KMS-11 (cell line): ENCODE measurements at regions not wholly inside any gene's neighbourhood (a gene's known extent, or its start where the extent isn't known, plus 50 kb on each side); places are given as distances from the start of the nearest gene placed in this dataset.

Source experiments
- H2AFZ ChIP-seq: fragments of 200-600 bp; sonication (generic); 2 replicates; pipeline ENCODE4 v1.6.1; 2016; ENCODE audit warnings: antibody characterized with exemption, mixed run types, low read depth
- H3K27ac ChIP-seq: fragments of 200-600 bp; sonication (generic); 2 replicates; pipeline ENCODE4 v1.6.1; 2016; ENCODE audit warnings: mild to moderate bottlenecking, mixed run types
- H3K27me3 ChIP-seq: fragments of 200-600 bp; sonication (generic); 2 replicates; pipeline ENCODE4 v1.6.1; 2017; ENCODE audit warnings: mild to moderate bottlenecking, low read depth, mixed run types, moderate library complexity; ENCODE audit not compliant: insufficient read depth
- H3K36me3 ChIP-seq: fragments of 200-600 bp; sonication (generic); 2 replicates; pipeline ENCODE4 v1.6.1; 2017; ENCODE audit warnings: mild to moderate bottlenecking, mixed run types; ENCODE audit not compliant: insufficient read depth
- H3K4me1 ChIP-seq: fragments of 200-600 bp; sonication (generic); 2 replicates; pipeline ENCODE4 v1.6.1; 2016; ENCODE audit warnings: mild to moderate bottlenecking, low read depth, mixed run types; ENCODE audit not compliant: poor library complexity, severe bottlenecking
- H3K4me2 ChIP-seq: fragments of 200-600 bp; sonication (generic); 2 replicates; pipeline ENCODE4 v1.7.0; 2016; ENCODE audit warnings: mild to moderate bottlenecking, mixed run types
- H3K4me3 ChIP-seq: fragments of 200-600 bp; sonication (generic); IDR thresholded peaks from 2 replicates; pipeline ENCODE4 v1.6.1; 2017; ENCODE audit warnings: low read depth, low read length, mixed read lengths; ENCODE audit not compliant: insufficient read depth
- H3K79me2 ChIP-seq: fragments of 200-600 bp; sonication (generic); 2 replicates; pipeline ENCODE4 v1.6.1; 2016; ENCODE audit warnings: low read depth, mixed run types; ENCODE audit not compliant: insufficient read depth
- H3K9ac ChIP-seq: fragments of 200-600 bp; sonication (generic); 2 replicates; pipeline ENCODE4 v1.6.1; 2016; ENCODE audit warnings: mild to moderate bottlenecking, mixed run types
- H4K20me1 ChIP-seq: fragments of 200-600 bp; sonication (generic); 2 replicates; pipeline ENCODE4 v1.6.1; 2016; ENCODE audit warnings: mild to moderate bottlenecking, mixed run types; ENCODE audit not compliant: insufficient read depth
- TF ChIP-seq, protein P1 (sequence below): fragments of 200-600 bp; sonication (generic); conservative IDR thresholded peaks from 2 replicates; pipeline ENCODE4 v1.6.1; 2017; ENCODE audit warnings: low read depth, mild to moderate bottlenecking, antibody characterized with exemption, low read length, moderate library complexity, mixed read lengths

DNA sequence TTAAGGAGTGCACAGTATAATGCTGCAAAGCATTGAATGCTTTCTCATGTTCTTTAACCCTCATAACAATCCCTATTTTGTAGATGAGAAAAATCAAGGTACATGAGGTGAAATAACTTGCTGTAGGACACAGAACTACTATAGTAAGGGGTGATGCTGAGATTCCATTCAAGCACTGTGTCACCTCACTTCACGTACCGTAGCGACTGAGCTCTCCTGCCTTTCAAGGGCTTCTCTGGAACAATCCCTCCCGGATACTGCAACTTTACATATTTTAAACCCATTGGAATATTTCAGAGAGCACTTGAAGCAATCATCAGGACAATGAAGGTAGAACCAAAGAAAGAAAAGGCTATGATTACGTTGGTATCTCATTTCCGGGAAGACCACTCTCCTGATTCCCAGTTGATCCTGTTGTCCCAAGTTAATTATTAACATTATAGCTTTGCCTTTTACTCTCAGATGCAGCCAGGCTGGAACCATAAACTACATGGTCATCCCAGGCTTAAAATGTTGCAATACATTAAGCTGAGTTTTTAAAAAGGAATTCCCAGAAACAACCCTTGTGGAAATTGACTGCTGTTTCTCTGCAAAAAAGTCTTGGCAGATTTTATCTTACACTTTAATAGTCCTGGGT is 252.2 kb upstream of the IGF1R start:
- Histone ChIP-seq H3K36me3 (no peaks in the 10 kb centered on the region), H3K9ac (no peak overlapping the region), H3K79me2 (no peaks in the 10 kb centered on the region), H3K4me1 (no peaks in the 10 kb centered on the region), H3K4me2 (no peak overlapping the region), H3K27ac (no peak overlapping the region), H3K4me3 (no peak overlapping the region), H4K20me1 (no peaks in the 10 kb centered on the region), H2AFZ (no peak overlapping the region), H3K27me3 (no peaks in the 10 kb centered on the region)
- TF ChIP-seq, protein P1, sequence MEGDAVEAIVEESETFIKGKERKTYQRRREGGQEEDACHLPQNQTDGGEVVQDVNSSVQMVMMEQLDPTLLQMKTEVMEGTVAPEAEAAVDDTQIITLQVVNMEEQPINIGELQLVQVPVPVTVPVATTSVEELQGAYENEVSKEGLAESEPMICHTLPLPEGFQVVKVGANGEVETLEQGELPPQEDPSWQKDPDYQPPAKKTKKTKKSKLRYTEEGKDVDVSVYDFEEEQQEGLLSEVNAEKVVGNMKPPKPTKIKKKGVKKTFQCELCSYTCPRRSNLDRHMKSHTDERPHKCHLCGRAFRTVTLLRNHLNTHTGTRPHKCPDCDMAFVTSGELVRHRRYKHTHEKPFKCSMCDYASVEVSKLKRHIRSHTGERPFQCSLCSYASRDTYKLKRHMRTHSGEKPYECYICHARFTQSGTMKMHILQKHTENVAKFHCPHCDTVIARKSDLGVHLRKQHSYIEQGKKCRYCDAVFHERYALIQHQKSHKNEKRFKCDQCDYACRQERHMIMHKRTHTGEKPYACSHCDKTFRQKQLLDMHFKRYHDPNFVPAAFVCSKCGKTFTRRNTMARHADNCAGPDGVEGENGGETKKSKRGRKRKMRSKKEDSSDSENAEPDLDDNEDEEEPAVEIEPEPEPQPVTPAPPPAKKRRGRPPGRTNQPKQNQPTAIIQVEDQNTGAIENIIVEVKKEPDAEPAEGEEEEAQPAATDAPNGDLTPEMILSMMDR: no peak

- Histone ChIP-seq H3K27ac (no peak overlapping the region), H3K36me3 (no peaks in the 10 kb centered on the region), H3K4me1 (no peaks in the 10 kb centered on the region), H3K4me2 (no peak overlapping the region), H3K79me2 (no peaks in the 10 kb centered on the region), H3K9ac (no peak overlapping the region), H3K27me3 (no peaks in the 10 kb centered on the region), H2AFZ (no peak overlapping the region), H4K20me1 (no peaks in the 10 kb centered on the region), H3K4me3 (no peak overlapping the region)
- TF ChIP-seq, protein P1: no peak
These were observed 250.9 kb upstream of the IGF1R start for GRCh38 chr15:98397419-98397818.

- Histone ChIP-seq H3K36me3 (no peaks in the 10 kb centered on the region), H3K4me1 (no peaks in the 10 kb centered on the region), H3K4me2 (no peak overlapping the region), H2AFZ (no peak overlapping the region), H3K27me3 (no peaks in the 10 kb centered on the region), H3K9ac (no peak overlapping the region), H3K27ac (no peak overlapping the region), H4K20me1 (no peaks in the 10 kb centered on the region), H3K79me2 (no peaks in the 10 kb centered on the region), H3K4me3 (no peak overlapping the region)
- TF ChIP-seq, protein P1: no peak
These were observed 250.3 kb upstream of the IGF1R start for GRCh38 chr15:98398056-98398455.

DNA sequence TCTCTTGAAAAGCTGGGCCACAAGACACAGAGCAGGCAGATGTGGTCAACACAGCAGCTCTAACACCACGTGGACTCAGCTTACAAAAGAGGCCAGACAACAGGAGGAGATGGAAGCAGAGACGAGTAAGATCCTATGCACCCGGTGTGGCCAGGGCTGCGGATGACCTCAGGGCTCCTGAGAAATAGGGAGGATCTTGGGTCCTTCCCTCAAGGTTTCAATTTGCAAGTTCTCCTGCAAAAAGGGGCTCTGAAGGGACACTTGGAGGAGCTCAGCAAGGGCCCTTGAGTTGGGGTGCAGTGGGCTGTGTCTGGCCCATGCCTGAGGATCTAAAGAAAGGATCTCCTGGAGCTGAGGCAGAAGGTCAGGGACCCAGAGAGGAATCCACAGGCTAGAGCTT is 249.5 kb upstream of the IGF1R start:
- H3K79me2 ChIP-seq: no peaks in the 10 kb centered on the region
- no peaks in the 10 kb centered on the region for H3K4me1 ChIP-seq
- no peak overlapping the region for H3K4me3 ChIP-seq
- H3K4me2 ChIP-seq: no peak overlapping the region
- H3K27ac ChIP-seq: no peak overlapping the region
- no peaks in the 10 kb centered on the region for H4K20me1 ChIP-seq
- no peaks in the 10 kb centered on the region for H3K36me3 ChIP-seq
- TF ChIP-seq, protein P1: no peak
- H3K9ac ChIP-seq: no peak overlapping the region
- no peaks in the 10 kb centered on the region for H3K27me3 ChIP-seq
- no peak overlapping the region for H2AFZ ChIP-seq
